ENCODE measurements at regions not wholly inside any gene's neighbourhood (a gene's known extent, or its start where the extent isn't known, plus 50 kb on each side); places are given as distances from the start of the nearest gene placed in this dataset.
"Not testable (repeated sequence)": the region's sequence is repeated elsewhere in the genome, so short reads cannot be mapped to it uniquely, and the experiment has no call there.

DNA sequence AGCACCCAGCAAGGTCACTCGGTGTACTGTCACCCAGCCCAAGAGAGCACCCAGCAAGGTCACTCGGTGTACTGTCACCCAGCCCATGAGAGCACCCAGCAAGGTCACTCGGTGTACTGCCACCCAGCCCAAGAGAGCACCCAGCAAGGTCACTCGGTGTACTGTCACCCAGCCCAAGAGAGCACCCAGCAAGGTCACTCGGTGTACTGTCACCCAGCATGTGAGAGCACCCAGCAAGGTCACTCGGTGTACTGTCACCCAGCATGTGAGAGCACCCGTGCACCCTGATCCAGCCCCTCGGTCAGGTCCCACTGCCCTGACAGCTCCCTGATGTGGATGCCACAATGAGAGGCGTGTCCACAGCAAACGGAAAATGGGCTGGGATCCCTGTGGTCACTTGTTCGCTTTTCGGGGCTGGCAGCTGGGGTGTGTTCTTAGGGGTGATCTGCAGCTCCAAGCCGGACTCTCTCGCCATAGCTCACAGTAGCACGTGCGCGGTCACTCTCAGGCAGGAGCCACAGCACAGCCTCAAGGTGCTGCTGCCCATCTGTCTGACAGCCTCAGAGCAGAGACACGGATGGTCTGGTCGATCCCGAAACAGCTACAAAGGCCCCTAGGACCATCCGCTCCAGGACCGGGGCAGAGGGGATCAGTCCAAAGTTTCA lies 324.9 kb downstream of the ADGRD1 start:
- not testable (repeated sequence) for H3K9ac ChIP-seq (ENCODE audit: low read length); H3K36me3 ChIP-seq (ENCODE audit: control insufficient read depth, insufficient read depth, low read length); H3K27ac ChIP-seq (ENCODE audit: low read depth, low read length); H3K4me3 ChIP-seq (ENCODE audit: low read length); H3K4me1 ChIP-seq (ENCODE audit: control insufficient read depth, insufficient read depth, low read length); H3K27me3 ChIP-seq (ENCODE audit: control insufficient read depth, insufficient read depth, low read length)

DNA sequence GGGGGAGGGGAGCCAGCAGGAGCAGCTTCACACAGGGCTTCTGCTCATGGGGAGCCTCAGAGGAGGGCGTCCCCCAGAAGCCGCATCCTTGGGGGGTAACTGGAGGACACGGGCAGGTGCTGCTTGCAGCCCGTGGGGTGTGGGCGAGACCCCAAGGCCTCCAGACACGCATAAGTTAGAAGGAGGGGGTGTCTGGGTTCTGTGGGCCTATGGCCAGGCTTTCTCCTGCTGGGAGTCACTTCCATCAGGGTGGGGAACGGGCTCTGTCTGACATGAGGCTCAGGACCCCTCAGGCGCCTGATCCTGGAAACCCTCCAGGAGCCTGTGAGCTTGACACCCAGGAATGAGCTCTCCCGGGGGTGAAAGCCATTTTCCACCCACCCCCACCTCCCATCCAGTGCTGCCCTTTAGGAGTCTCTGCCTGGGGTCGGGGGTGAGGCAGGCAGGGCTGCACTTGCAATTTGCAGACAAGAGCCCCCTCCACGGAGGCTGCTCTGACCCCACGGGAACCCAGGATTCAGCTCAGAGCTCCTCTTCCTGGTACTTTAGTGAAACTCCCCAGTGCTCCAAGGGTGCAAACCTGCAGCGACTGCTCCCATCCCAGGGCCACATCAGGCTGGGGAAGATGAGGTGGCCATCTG lies 325.7 kb downstream of the ADGRD1 start:
- no peak overlapping the region for H3K4me3 ChIP-seq (ENCODE audit: low read length)
- H3K36me3 ChIP-seq (ENCODE audit: control insufficient read depth, insufficient read depth, low read length): no peaks in the 10 kb centered on the region
- no peaks in the 10 kb centered on the region for H3K4me1 ChIP-seq (ENCODE audit: control insufficient read depth, insufficient read depth, low read length)
- no peak overlapping the region for H3K27ac ChIP-seq (ENCODE audit: low read depth, low read length)
- H3K9ac ChIP-seq (ENCODE audit: low read length): no peak overlapping the region
- H3K27me3 ChIP-seq (ENCODE audit: control insufficient read depth, insufficient read depth, low read length): no peaks in the 10 kb centered on the region

DNA sequence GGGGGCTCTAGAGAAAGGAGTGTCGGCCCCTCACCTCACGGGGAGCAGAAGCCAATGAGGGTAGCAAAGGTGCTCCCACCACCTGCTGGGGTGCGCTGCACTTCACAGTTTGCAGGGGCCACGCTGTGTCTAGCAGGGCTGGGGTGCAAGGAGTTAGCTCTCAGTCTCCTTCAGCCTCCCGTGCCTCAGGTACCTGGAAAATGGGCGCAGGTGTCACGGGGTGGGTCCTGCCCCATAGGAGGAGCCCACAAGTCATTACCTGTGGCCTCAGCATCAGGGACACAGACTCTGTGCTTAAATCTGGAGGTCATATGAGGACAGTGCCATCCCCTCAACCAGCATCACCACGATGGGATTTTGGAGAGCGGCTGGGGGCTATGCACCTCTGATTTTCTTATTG lies 326.7 kb downstream of the ADGRD1 start:
- Histone ChIP-seq H3K27me3 (ENCODE audit: control insufficient read depth, insufficient read depth, low read length) (no peaks in the 10 kb centered on the region), H3K4me3 (ENCODE audit: low read length) (no peak overlapping the region), H3K36me3 (ENCODE audit: control insufficient read depth, insufficient read depth, low read length) (no peaks in the 10 kb centered on the region), H3K9ac (ENCODE audit: low read length) (no peak overlapping the region), H3K27ac (ENCODE audit: low read depth, low read length) (no peak overlapping the region), H3K4me1 (ENCODE audit: control insufficient read depth, insufficient read depth, low read length) (no peaks in the 10 kb centered on the region)

DNA sequence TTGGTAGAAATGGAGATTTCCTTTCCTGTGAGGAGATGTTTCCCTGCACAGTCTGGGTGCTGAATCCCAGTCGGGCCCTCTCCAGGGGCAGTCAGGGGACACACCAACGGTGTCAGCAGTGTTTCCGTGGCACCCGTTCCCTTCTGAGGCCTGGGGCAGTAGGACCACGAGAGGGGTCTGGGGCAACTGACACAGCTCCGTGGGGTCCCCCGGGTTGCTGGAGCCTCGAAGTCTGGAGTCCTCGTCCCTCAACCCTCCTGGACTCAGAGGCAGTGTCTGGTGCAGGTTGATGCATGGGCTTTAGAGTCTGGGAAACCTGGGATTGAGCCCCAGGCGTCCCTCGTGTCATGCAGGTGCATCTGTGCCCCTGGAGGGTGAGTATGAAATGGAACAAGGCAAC lies 327.3 kb downstream of the ADGRD1 start:
- Histone ChIP-seq H3K9ac (ENCODE audit: low read length) (no peak overlapping the region), H3K27ac (ENCODE audit: low read depth, low read length) (no peak overlapping the region), H3K36me3 (ENCODE audit: control insufficient read depth, insufficient read depth, low read length) (no peaks in the 10 kb centered on the region), H3K27me3 (ENCODE audit: control insufficient read depth, insufficient read depth, low read length) (no peaks in the 10 kb centered on the region), H3K4me1 (ENCODE audit: control insufficient read depth, insufficient read depth, low read length) (no peaks in the 10 kb centered on the region), H3K4me3 (ENCODE audit: low read length) (no peak overlapping the region)

DNA sequence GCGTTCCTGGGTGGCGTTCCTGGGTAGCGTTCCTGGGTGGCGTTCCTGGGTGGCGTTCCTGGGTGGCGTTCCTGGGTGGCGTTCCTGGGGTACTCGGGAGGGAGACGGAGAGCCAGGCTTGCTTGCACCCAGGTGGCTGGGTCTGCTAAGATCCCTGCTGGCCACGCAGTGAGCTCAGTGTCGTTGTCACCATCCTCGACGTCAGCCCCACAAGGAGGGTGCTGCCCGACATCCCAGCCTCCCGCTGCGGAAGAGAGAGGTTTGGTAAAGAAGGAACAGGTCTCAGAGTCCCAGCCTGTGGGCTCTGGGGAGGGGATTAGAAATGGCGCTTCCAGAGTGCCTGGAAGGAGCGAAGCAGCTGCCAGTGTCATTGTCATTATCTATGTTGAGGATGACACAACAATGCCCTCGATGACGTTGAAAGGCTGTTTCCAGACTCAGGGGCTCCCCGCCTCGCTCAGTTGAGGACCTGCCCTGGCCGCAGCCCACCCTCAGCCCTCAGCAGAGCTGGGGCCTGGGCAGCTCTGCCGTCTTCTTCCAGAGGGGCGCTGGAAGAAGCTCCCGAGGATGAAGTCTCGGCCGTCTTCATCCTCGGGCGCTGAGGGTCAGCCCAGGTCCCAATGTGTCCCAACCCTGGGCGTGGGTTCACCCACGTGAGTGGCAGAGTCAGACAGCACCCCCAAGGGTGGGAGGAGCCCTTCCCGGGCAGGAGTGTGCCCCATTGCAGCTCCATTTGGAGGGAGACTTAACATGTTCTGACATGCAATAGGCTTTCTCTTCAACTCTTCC lies 328.8 kb downstream of the ADGRD1 start:
- Histone ChIP-seq H3K27me3 (ENCODE audit: control insufficient read depth, insufficient read depth, low read length) (no peaks in the 10 kb centered on the region), H3K36me3 (ENCODE audit: control insufficient read depth, insufficient read depth, low read length) (no peaks in the 10 kb centered on the region), H3K9ac (ENCODE audit: low read length) (no peak overlapping the region), H3K4me1 (ENCODE audit: control insufficient read depth, insufficient read depth, low read length) (no peaks in the 10 kb centered on the region), H3K27ac (ENCODE audit: low read depth, low read length) (no peak overlapping the region), H3K4me3 (ENCODE audit: low read length) (no peak overlapping the region)

DNA sequence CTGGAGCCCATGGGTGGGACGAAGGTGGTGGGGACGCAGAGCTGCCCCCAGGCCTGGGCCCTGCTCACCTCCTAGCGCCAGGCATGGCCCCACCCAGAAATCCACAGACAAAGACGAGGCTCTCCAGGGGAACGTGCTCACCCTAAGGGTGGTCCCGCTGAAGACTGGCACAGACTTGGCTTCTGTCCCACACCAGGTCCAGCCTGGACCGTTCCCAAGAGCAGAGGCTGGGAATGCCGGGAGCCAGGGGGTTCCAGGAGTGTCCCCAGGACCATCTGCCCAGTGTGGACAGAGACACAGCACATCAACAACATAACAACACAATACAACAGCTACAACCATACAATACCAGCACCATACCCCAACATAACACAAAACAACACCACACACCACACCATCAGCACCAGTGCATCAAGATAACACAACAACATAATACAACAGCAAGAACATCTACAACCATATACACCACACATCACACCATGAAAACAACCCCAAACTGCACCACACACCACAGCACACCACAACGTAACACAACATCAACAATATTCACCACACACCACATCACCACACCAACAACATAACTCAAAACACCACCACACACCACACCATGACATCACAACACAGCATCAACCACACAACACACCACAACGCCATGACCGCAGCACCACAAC lies 329.6 kb downstream of the ADGRD1 start:
- no peak overlapping the region for H3K9ac ChIP-seq (ENCODE audit: low read length)
- H3K36me3 ChIP-seq (ENCODE audit: control insufficient read depth, insufficient read depth, low read length): no peaks in the 10 kb centered on the region
- H3K27me3 ChIP-seq (ENCODE audit: control insufficient read depth, insufficient read depth, low read length): no peaks in the 10 kb centered on the region
- no peaks in the 10 kb centered on the region for H3K4me1 ChIP-seq (ENCODE audit: control insufficient read depth, insufficient read depth, low read length)
- H3K4me3 ChIP-seq (ENCODE audit: low read length): no peak overlapping the region
- no peak overlapping the region for H3K27ac ChIP-seq (ENCODE audit: low read depth, low read length)

DNA sequence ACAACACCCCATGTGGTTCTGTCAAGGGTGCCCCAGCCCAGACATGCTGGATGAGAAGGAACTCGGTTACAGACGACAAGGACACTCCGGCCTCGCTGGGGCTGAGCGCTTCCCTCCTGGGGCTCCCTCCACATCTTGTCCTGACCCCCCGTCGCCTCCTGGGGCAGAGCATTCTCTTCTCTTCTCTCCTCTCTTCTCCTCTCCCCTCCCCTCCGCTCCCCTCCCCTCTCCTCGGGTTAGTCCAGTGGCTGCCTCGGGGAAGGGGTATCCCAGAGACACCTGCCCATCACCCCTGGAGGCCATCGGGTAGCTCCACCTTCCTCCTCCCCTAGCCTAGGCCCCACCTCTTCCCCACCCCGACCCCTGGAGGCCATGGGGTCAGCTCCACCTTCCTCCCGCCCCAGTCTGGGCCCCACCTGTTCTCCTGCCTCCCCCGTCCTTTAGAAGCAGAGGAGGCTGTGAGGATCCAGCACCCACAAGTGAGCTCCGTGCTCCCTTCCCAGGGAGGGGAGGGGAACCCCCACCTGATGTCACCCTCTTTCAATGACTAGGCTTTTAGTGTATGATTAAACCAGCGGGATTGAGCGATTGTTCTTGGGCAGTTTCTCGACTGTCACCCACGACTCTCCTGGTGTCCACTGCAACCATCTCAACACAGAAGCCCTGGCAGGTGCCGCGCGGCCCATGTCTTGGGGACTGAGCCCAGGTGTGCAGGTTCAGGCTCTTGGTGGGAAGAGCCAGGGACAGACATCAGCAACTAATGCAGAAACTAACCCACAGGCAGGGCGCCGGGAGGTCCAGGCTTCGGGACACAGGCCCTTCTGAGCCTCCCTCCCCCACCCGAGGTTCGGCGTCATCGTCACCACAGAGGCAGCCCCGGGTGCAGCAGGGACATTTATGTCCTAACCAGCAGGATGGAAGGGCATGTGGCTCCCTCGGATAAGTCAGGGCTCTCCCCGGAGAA lies 330.4 kb downstream of the ADGRD1 start:
- not testable (repeated sequence) for H3K9ac ChIP-seq (ENCODE audit: low read length); H3K4me3 ChIP-seq (ENCODE audit: low read length); H3K4me1 ChIP-seq (ENCODE audit: control insufficient read depth, insufficient read depth, low read length); H3K36me3 ChIP-seq (ENCODE audit: control insufficient read depth, insufficient read depth, low read length); H3K27me3 ChIP-seq (ENCODE audit: control insufficient read depth, insufficient read depth, low read length); H3K27ac ChIP-seq (ENCODE audit: low read depth, low read length)

DNA sequence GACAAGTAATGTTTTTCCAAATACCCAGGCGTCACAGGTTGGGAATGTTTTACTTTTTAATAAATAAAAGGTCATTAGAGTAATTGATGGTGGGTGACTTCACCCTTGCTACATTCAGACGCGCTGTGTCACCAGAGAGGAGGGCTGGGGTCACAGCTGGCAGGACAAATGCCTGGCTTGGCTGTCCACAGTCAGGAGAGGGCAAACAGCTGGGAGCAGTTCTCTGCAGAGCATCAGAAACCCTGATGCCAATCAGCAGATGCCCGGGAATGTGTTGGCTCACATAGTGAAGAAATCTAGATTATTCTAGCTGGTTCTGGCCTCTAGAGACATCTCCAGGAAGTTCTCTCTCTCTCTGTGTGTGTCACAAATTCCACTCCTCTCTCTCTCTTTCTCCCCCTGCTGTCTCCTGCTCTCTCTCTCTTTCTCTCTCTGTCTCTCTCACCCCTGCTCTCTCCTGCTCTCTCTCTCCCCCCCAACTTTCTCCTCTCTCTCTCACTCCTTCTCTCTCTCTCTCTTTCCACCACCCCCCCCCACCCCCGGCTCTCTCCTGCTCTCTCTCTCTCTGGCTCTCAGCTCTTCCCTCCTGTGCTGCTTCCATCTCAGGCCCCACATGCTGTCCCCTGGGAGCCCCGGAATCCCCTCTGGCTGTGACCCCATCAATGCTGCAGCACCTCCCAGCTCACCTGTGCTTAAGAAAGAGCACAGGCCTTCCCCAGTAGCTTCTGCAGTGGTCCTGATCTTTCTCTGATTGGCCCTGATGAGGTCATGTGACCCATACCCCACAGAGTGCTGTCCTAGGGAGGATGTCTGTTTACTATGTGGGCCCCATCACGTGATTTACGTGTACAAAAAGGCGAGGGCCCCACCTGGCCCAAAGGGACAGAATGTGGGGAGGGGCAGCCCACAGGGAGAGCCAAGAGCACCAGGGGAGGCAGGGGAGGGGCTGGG lies 331.5 kb downstream of the ADGRD1 start:
- H3K36me3 ChIP-seq (ENCODE audit: control insufficient read depth, insufficient read depth, low read length); H3K9ac ChIP-seq (ENCODE audit: low read length); H3K27me3 ChIP-seq (ENCODE audit: control insufficient read depth, insufficient read depth, low read length); H3K4me3 ChIP-seq (ENCODE audit: low read length); H3K27ac ChIP-seq (ENCODE audit: low read depth, low read length); H3K4me1 ChIP-seq (ENCODE audit: control insufficient read depth, insufficient read depth, low read length): not testable (repeated sequence)

DNA sequence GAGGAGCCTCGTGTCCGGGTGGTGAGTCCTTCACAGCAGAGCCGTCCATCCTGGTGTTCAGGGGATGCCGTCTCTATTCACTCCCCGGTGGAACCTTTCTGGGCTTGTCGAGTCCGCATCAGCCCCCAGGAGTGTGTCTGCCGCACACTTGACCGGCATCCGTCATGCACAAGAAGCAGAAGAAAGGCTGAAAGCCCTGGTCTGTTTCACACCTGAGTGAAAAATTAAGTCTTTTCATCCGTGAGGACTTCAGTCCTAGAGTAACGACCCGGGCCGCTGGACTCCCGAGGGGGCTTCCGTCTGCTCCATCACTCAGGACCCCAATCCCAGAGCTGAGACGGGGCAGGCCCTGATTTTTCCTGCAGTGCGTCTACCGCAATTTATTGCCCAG lies 332.2 kb downstream of the ADGRD1 start:
- H3K4me1 ChIP-seq (ENCODE audit: control insufficient read depth, insufficient read depth, low read length); H3K36me3 ChIP-seq (ENCODE audit: control insufficient read depth, insufficient read depth, low read length); H3K9ac ChIP-seq (ENCODE audit: low read length); H3K27me3 ChIP-seq (ENCODE audit: control insufficient read depth, insufficient read depth, low read length); H3K4me3 ChIP-seq (ENCODE audit: low read length); H3K27ac ChIP-seq (ENCODE audit: low read depth, low read length): not testable (repeated sequence)

DNA sequence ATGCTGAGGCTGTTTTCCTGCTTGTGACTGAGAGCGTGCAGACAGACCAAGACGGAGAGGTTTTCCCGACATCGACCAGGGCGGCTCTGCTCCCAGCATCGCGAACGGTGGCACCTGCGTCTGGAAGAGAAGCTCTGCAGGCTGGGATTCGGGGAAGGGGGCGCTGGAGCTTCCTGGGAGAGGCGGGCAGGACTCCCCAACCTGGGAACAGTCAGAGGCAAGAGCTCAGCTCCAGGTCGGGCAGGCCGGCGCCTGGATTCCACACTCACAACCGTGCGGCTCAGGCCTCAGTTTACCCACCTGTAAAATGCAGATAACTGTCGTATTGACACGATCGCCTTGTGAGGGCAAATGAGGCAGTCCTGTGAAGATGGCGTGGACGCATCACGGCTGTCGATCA lies 332.6 kb downstream of the ADGRD1 start:
- not testable (repeated sequence) for H3K36me3 ChIP-seq (ENCODE audit: control insufficient read depth, insufficient read depth, low read length); H3K27ac ChIP-seq (ENCODE audit: low read depth, low read length); H3K9ac ChIP-seq (ENCODE audit: low read length); H3K4me1 ChIP-seq (ENCODE audit: control insufficient read depth, insufficient read depth, low read length); H3K4me3 ChIP-seq (ENCODE audit: low read length); H3K27me3 ChIP-seq (ENCODE audit: control insufficient read depth, insufficient read depth, low read length)

Data from rectal smooth muscle tissue (tissue), 1 donor.